SK-N-SH treated with all-trans-retinoic acid at 6 μM for 48 hours (cell line): ENCODE measurements at regions not wholly inside any gene's neighbourhood (a gene's known extent, or its start where the extent isn't known, plus 50 kb on each side); places are given as distances from the start of the nearest gene placed in this dataset.

Experiments
- ATAC-seq: fragments of 200-7000 bp; cut with Tn5 transposase; 3 replicates; pipeline ENCODE4 v1.9.1; 2020; ENCODE audit warnings: mild to moderate bottlenecking, moderate library complexity
- BACH2 ChIP-seq: fragments of 250-450 bp; sonication (Bioruptor Pico); IDR thresholded peaks from 2 replicates; pipeline ENCODE4 v1.9.0; 2021; ENCODE audit warnings: mild to moderate bottlenecking, borderline replicate concordance
- CSDC2 ChIP-seq: fragments of 250-450 bp; sonication (Bioruptor Pico); IDR thresholded peaks from 2 replicates; pipeline ENCODE4 v1.5.0; 2020; ENCODE audit warnings: mild to moderate bottlenecking, moderate library complexity
- CSRNP3 ChIP-seq: fragments of 250-450 bp; sonication (Bioruptor Pico); IDR thresholded peaks from 2 replicates; pipeline ENCODE4 v1.5.1; 2021; ENCODE audit warnings: mild to moderate bottlenecking, moderate library complexity
- ESRRG ChIP-seq: fragments of 250-450 bp; sonication (Bioruptor Pico); IDR thresholded peaks from 2 replicates; pipeline ENCODE4 v1.6.1; 2021; ENCODE audit warnings: mild to moderate bottlenecking
- GLIS3 ChIP-seq: fragments of 250-450 bp; sonication (Bioruptor Pico); IDR thresholded peaks from 2 replicates; pipeline ENCODE4 v1.5.0; 2020; ENCODE audit warnings: mild to moderate bottlenecking, moderate library complexity
- ISL1 ChIP-seq: fragments of 250-450 bp; sonication (Bioruptor Pico); IDR thresholded peaks from 2 replicates; pipeline ENCODE4 v2.1.2; 2022; ENCODE audit warnings: mild to moderate bottlenecking, moderate library complexity
- OSR1 ChIP-seq: fragments of 250-450 bp; sonication (Bioruptor Pico); IDR thresholded peaks from 2 replicates; pipeline ENCODE4 v1.8.0; 2022; ENCODE audit warnings: moderate library complexity, mild to moderate bottlenecking, inconsistent platforms
- PATZ1 ChIP-seq: fragments of 250-450 bp; sonication (Bioruptor Pico); IDR thresholded peaks from 2 replicates; pipeline ENCODE4 v1.8.0; 2020; ENCODE audit warnings: mild to moderate bottlenecking, moderate library complexity, borderline replicate concordance
- PPARA ChIP-seq: fragments of 250-450 bp; sonication (Bioruptor Pico); IDR thresholded peaks from 2 replicates; pipeline ENCODE4 v1.5.0; 2020; ENCODE audit warnings: mild to moderate bottlenecking, borderline replicate concordance
- RARB ChIP-seq: fragments of 250-450 bp; sonication (Bioruptor Pico); IDR thresholded peaks from 2 replicates; pipeline ENCODE4 v1.8.0; 2021; ENCODE audit warnings: mild to moderate bottlenecking, moderate library complexity
- SNAI2 ChIP-seq: fragments of 250-450 bp; sonication (Bioruptor Pico); IDR thresholded peaks from 2 replicates; pipeline ENCODE4 v1.5.0; 2020; ENCODE audit warnings: mild to moderate bottlenecking, moderate library complexity
- TCF4 ChIP-seq: fragments of 250-450 bp; sonication (Bioruptor Pico); IDR thresholded peaks from 2 replicates; pipeline ENCODE4 v1.8.0; 2021; ENCODE audit warnings: mild to moderate bottlenecking, moderate library complexity, borderline replicate concordance
- TOX ChIP-seq: fragments of 250-450 bp; sonication (Bioruptor Pico); IDR thresholded peaks from 2 replicates; pipeline ENCODE4 v1.8.0; 2021; ENCODE audit warnings: mild to moderate bottlenecking, moderate library complexity, borderline replicate concordance
- TSHZ2 ChIP-seq: fragments of 250-450 bp; sonication (Bioruptor Pico); IDR thresholded peaks from 2 replicates; pipeline ENCODE4 v1.5.0; 2020; ENCODE audit warnings: mild to moderate bottlenecking, moderate library complexity
- ZC3H10 ChIP-seq: fragments of 250-450 bp; sonication (Bioruptor Pico); IDR thresholded peaks from 2 replicates; pipeline ENCODE4 v1.5.1; 2021; ENCODE audit warnings: mild to moderate bottlenecking, moderate library complexity
- ZFP3 ChIP-seq: fragments of 250-450 bp; sonication (Bioruptor Pico); IDR thresholded peaks from 2 replicates; pipeline ENCODE4 v1.5.0; 2020; ENCODE audit warnings: mild to moderate bottlenecking, moderate library complexity
- ZFP30 ChIP-seq: fragments of 450-650 bp; formaldehyde crosslinking; IDR thresholded peaks from 2 replicates; pipeline ENCODE4 v1.5.0; 2022; ENCODE audit warnings: mild to moderate bottlenecking, moderate library complexity
- ZNF565 ChIP-seq: fragments of 450-650 bp; formaldehyde crosslinking; conservative IDR thresholded peaks from 2 replicates; pipeline ENCODE4 v1.5.0; 2020; ENCODE audit warnings: low read depth, mild to moderate bottlenecking, moderate library complexity
- ZNF70 ChIP-seq: fragments of 450-650 bp; formaldehyde crosslinking; IDR thresholded peaks from 2 replicates; pipeline ENCODE4 v1.5.0; 2020; ENCODE audit warnings: mild to moderate bottlenecking, moderate library complexity
- ZNF8 ChIP-seq: fragments of 450-650 bp; formaldehyde crosslinking; IDR thresholded peaks from 2 replicates; pipeline ENCODE4 v1.5.0; 2020; ENCODE audit warnings: mild to moderate bottlenecking, moderate library complexity
- TF ChIP-seq, protein P1 (sequence below): fragments of 250-450 bp; sonication (Bioruptor Pico); IDR thresholded peaks from 2 replicates; pipeline ENCODE4 v1.8.0; 2021; ENCODE audit warnings: low read depth, mild to moderate bottlenecking, moderate library complexity, borderline replicate concordance
- TF ChIP-seq, protein P2 (sequence below): fragments of 250-450 bp; sonication (Bioruptor Pico); IDR thresholded peaks from 2 replicates; pipeline ENCODE4 v1.5.1; 2020; ENCODE audit warnings: low read depth, mild to moderate bottlenecking, moderate library complexity

DNA sequence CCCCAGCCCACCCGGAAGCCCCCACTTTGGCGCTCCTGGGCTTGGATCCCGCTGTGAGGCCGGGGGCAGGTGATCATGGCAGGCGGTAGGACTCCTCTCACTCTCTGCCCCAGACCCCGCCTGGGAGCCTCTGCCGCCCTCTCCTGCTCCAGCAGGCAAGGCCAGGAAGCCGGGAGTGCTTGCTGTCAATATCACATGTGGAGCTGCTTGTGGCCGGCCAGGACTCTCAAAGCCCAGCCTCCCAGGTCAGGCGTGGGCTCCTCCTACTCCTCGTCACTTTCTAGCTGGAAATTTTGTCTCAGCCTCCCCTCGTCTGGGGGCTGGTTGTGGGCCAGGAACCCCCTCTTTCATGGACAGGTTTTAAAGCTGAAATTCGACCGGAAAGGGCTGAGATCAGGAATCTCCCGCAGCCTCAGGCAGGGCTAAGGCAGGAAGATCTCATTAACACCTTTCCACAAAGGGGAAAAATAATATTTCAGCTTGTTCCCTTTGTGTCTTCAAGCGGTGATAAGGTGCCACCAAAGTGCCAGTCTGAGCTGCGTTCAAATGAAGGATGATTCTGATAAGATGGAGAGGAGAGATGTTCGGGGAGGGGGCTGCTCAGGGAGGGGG is 273.6 kb upstream of the PODXL start:
- TF ChIP-seq OSR1 (CRISPR knock-in tag) (no peak), TCF4 (CRISPR knock-in tag) (no peak), PATZ1 (no peak), ZNF70 (no peak), PPARA (CRISPR knock-in tag) (no peak), TOX (CRISPR knock-in tag) (no peak), ESRRG (CRISPR knock-in tag) (no peak), ZFP3 (CRISPR knock-in tag) (no peak), ZNF8 (CRISPR knock-in tag) (no peak), TSHZ2 (CRISPR knock-in tag) (no peak), RARB (no peak), BACH2 (CRISPR knock-in tag) (no peak), ZFP30 (CRISPR knock-in tag) (no peak), ZNF565 (no peak), SNAI2 (CRISPR knock-in tag) (no peak), ZC3H10 (CRISPR knock-in tag) (no peak), ISL1 (CRISPR knock-in tag) (no peak)
- TF ChIP-seq, protein P1, sequence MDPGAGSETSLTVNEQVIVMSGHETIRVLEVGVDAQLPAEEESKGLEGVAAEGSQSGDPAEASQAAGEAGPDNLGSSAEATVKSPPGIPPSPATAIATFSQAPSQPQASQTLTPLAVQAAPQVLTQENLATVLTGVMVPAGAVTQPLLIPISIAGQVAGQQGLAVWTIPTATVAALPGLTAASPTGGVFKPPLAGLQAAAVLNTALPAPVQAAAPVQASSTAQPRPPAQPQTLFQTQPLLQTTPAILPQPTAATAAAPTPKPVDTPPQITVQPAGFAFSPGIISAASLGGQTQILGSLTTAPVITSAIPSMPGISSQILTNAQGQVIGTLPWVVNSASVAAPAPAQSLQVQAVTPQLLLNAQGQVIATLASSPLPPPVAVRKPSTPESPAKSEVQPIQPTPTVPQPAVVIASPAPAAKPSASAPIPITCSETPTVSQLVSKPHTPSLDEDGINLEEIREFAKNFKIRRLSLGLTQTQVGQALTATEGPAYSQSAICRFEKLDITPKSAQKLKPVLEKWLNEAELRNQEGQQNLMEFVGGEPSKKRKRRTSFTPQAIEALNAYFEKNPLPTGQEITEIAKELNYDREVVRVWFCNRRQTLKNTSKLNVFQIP (CRISPR knock-in tag): no peak
- TF ChIP-seq, protein P2, sequence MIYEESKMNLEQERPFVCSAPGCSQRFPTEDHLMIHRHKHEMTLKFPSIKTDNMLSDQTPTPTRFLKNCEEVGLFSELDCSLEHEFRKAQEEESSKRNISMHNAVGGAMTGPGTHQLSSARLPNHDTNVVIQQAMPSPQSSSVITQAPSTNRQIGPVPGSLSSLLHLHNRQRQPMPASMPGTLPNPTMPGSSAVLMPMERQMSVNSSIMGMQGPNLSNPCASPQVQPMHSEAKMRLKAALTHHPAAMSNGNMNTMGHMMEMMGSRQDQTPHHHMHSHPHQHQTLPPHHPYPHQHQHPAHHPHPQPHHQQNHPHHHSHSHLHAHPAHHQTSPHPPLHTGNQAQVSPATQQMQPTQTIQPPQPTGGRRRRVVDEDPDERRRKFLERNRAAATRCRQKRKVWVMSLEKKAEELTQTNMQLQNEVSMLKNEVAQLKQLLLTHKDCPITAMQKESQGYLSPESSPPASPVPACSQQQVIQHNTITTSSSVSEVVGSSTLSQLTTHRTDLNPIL (CRISPR knock-in tag): no peak
- TF ChIP-seq, all 23 proteins: peak for 0
- peak; percentile 49 for ATAC-seq

- no peak for TF ChIP-seq OSR1 (CRISPR knock-in tag)
- no peak for TF ChIP-seq TCF4 (CRISPR knock-in tag)
- TF ChIP-seq ZC3H10 (CRISPR knock-in tag): no peak
- TF ChIP-seq ISL1 (CRISPR knock-in tag): no peak
- no peak for TF ChIP-seq ZFP30 (CRISPR knock-in tag)
- no peak for TF ChIP-seq GLIS3 (CRISPR knock-in tag)
- no peak for TF ChIP-seq CSRNP3 (CRISPR knock-in tag)
- TF ChIP-seq SNAI2 (CRISPR knock-in tag): no peak
- TF ChIP-seq TOX (CRISPR knock-in tag): no peak
- TF ChIP-seq CSDC2 (CRISPR knock-in tag): no peak
- no peak for TF ChIP-seq TSHZ2 (CRISPR knock-in tag)
- TF ChIP-seq PATZ1: no peak
- no peak for TF ChIP-seq ZFP3 (CRISPR knock-in tag)
- no peak for TF ChIP-seq PPARA (CRISPR knock-in tag)
- TF ChIP-seq BACH2 (CRISPR knock-in tag): no peak
- no peak for TF ChIP-seq ESRRG (CRISPR knock-in tag)
- TF ChIP-seq, protein P1 (CRISPR knock-in tag): no peak
- no peak for TF ChIP-seq RARB
- peak; percentile 36; the same call in 2 of the 3 replicates for ATAC-seq
Observed at GRCh38 chr7:131827421-131827820, 271.0 kb upstream of the PODXL start.
